Hematopoietic multipotent progenitor cell treated with erythropoietin and hydrocortisone succinate and interleukin-3 and kit ligand, for 4 days (in vitro differentiated cells): ENCODE measurements at regions not wholly inside any gene's neighbourhood (a gene's known extent, or its start where the extent isn't known, plus 50 kb on each side); places are given as distances from the start of the nearest gene placed in this dataset.

Experiments used
- DNase-seq: peaks from one replicate; pipeline ENCODE4 v3.0.0-alpha.2; 2015

DNA sequence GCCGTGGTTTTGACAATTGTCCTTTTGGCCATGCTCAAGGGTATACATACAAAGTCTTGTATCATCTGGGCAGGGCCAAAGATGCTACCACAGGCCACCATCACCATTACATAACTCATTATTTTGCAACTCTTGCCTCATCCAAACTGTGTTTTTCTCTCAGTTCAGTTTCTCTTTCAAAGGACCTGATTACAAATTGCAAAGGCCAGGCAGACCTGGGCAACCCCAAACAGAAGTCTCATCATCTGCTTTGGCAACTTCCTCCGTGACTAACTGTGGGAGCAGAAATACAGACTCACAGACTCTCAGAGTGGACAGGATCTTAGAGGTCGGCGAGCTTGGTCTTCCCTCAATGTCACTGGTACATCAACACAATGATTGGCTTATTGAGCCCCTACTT is 117.8 kb upstream of the NEDD9 start:
- peak; percentile 86 for DNase-seq

DNA sequence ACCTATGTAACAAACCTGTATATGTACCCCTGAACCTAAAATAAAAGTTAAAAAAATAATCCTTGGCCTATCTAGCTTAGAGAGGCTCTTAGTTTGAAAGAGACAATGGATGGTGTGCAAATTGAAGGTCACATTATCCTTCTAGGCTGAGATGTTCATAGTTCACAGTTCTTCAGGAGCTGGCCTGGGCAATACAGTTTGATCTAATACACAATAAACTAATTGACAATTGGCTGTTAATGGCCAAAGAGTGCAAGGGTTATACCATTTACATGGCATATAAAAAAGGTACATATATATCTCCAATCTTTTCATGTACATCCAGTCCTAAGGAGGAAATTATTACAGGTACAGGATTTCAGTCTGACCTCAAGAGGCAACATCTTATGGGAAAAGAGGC is 117.4 kb upstream of the NEDD9 start:
- no peak for DNase-seq

GRCh38 chr6:11346516-11346915 is 114.0 kb upstream of the NEDD9 start:
- DNase-seq, result no peak

DNA sequence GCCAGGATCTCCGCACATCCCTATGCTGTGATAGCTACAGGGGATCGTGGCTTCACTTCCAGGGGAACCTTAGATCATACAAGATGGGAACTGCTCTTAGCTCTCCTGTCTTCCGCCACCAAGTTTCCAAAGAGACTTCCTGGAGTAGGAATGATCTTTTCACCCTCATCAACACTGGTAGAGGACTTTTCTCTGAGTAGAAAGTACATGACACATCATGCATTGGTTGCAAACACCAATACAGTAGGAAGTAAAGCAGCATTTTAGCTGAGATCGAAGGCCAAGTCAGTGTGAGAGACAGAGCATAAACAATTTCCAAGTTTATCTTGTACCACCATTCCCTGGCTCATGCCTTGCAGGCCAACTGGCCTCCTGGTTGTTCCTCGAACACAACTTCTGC is 113.1 kb upstream of the NEDD9 start:
- no peak for DNase-seq

- DNase-seq, result no peak
Observed at GRCh38 chr6:11343963-11344723, 111.7 kb upstream of the NEDD9 start.

GRCh38 chr6:11341867-11342266 is 109.4 kb upstream of the NEDD9 start:
- DNase-seq, result no peak

DNA sequence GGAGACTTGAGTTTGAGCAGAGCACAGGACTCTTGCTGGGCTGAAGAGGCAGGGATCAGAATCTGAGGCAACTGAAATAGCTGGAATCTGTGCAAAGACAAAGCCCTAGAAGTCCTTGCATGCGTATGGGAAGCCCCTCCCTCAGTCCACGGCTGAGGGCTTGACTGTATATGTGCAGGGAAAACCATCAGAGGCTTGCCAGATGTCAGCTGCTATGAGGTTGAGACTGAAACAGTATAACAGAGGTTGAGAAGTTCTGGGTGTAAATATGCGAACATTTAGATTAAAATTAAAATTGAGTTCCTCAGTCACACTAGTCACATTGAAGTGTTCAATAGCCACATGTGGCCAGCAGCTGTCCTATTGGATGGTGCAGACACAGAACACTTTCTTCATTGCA is 108.8 kb upstream of the NEDD9 start:
- DNase-seq, result no peak

DNA sequence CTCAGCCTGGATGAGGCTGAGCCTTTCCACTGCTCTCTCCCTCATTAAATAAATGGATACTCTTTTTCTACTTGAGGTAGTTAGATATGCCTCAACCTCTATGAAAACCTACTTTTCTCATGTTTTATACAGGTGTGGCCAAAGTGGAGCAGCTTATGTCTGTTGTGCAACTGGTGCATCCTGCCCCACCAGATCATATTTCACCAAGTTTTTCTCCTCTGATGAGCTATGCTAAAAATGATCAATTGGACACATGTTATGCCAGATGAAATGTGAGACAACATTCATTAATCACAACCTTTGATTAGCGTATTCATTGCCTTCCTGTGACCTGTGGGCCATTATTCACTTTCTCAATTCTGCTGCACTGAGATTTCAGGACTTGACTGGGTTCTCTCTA is 106.9 kb upstream of the NEDD9 start:
- no peak for DNase-seq

DNA sequence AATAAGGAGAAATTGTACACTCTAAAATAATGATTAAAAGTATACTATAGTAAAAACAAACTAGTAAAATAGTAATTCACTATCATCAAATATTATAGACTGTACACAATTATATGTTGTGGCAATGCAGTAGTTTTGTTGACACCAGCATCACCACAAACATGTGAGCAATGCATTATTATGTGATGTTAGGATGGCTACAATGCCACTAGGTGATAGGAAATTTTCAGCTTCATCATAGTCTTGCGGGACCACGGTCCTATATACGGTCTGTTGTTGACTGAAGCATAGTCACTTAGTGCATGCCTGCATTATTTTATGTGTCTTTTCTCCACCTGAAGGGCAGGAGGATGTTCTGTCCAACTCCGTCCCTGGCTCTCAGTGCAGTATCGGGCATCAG is 104.8 kb upstream of the NEDD9 start:
- DNase-seq, result no peak

DNA sequence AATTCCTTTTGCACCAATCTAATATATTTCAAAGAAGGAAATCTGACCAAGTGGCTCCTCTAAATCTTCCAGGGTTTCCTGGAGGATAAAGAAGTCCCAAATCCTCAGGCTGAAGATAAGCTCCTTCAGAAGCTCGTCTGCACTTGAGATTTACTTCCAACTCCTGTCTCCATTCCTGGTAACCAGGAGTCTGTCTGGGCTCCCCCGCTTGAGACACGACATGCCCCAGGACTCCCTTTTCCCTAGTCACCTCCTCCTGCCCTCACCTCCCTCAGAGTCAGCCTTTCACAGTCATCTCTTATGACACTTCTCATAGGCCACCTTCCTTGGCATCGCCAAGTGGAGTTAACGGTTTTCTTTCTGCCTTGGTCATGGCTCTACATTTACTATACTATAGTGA is 103.4 kb upstream of the NEDD9 start:
- no peak for DNase-seq

- DNase-seq, result no peak
Observed at GRCh38 chr6:11333132-11333849, 100.8 kb upstream of the NEDD9 start.

GRCh38 chr6:11332463-11332862 is 100.0 kb upstream of the NEDD9 start:
- DNase-seq, result no peak

GRCh38 chr6:11331111-11331510 is 98.6 kb upstream of the NEDD9 start:
- DNase-seq, result peak; percentile 50

- DNase-seq, result peak; percentile 67
Observed at GRCh38 chr6:11330413-11330760, 97.9 kb upstream of the NEDD9 start.

- DNase-seq, result peak; percentile 12
Observed at GRCh38 chr6:11329726-11330412, 97.4 kb upstream of the NEDD9 start.

DNA sequence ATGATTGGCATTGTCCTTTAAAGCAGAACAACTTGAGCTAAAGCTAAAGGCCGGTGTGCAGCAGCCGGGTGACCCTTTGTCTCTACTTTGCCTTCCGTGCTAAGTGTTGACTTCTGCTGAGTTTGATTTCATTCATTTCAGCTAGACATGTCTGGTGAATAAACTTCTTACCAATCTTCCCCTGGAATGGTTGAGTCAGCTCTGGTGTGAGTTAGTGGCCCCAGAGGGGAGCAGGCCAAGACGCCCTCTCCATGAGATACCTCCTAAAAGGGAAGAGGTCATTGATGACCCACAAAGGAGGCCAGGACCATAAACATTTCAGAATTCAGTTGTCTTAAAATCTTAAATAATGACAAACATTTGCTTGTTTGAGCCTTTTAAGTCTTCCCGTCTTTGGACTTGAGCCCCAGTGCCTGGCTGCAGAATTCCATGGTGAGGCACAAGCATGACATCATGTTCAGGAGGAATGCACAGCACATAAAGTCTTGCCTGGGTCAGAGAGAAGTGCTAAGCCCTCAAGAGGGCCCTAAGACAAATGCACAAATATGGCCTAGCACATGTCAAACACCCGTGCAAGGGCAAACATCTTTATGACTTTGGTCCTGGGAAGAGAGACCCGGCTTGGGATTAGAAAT is 96.3 kb upstream of the NEDD9 start:
- no peak for DNase-seq

- DNase-seq, result no peak
Observed at GRCh38 chr6:11327961-11328360, 95.5 kb upstream of the NEDD9 start.

DNA sequence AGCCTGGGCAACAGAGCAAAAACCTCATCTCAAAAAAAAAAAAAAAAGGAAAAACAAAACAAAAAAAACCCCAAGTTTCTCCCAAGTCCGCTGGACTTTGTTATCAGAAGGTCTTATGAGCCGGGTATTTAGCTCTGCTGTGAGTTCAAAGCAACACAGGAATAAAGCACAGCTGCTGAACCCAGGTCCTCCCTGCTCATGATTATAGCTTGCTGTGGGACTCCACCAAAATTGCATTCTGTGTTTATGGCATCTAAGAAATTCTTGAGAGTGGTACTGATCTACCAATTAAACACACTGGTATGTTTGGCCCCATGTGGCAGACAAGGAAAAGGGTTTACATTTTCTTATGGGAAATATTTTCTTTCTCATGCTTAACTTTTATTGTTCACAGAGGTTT is 93.6 kb upstream of the NEDD9 start:
- no peak for DNase-seq

- DNase-seq, result no peak
Observed at GRCh38 chr6:11324453-11325015, 92.1 kb upstream of the NEDD9 start.

DNA sequence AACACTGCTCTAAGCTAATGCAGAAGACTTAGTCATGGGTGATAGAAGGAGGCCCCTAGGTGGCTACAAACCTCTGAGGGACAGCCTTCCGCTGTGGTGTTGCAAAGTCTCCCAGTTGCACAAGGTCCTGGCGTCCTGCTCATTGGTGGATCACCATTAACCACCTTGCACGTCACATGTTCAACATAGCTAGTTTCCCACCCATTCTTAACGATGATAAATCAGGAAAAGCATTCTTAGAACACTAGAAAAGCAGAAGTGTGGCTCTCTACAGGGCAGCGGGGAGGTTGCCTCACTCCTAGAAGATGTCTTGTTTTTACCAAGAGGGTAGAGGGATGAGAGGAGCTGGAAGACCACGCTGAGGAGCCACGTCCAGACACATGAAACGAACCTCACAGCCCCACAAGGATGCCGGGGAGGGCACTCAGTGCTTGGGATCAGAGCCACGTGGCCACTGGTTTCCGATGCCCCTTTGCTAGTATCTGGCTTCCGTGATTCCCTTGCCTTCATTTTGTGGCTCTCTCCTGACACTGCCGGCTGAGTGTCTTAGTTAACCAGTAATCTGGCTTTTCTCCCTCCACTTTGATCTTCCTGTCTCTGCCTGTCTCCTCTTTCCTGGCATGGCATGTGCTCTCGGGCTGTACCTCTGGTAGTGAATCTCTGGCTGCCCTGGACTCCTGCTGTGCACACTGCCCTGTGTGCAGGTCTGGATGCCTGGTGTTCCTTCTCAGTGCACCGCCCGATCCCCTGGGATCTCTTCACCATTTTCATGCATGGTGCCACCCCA is 91.4 kb upstream of the NEDD9 start:
- DNase-seq, result peak; percentile 89

DNA sequence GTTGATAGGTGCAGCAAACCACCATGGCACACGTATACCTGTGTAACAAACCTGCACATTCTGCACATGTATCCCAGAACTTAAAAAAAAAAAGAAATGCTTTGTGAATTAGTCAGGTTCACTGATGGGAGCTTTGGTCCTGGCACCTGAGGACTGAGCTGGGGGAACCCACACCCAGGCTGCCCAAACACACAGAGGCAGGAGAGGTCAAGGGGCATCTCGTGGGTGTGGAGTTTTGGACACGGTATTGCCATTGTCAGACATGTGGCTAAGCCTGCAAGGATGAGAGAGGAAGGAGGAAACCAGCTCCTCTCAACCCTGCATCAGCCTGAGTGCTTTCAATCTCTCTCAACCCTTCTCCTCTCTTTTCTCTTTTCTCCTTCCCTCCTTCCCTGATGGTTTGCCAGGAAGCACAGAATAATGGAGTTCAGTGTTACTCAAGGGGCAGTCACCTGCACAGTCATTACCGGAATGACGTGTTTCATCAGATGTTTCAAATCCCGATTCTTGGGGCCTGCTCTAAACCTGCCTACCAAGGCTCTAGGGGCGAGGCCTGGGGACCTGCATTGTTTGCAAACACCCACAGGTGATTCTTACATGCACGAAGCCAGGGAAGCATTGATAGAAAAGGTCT is 89.9 kb upstream of the NEDD9 start:
- DNase-seq, result no peak
